Heart left ventricle (tissue), 13 donors: ENCODE measurements at regions not wholly inside any gene's neighbourhood (a gene's known extent, or its start where the extent isn't known, plus 50 kb on each side); places are given as distances from the start of the nearest gene placed in this dataset.

Experiments used
- POLR2A ChIP-seq, 2 donors: fragments of 450-650 bp; IDR thresholded peaks; one replicate each; pipeline ENCODE4 v1.6.1; 2017; ENCODE audit warnings: antibody characterized with exemption in 2 of 2, mild to moderate bottlenecking in 2 of 2, moderate library complexity in 2 of 2
- TF ChIP-seq, protein P1 (sequence below), 12 donors: fragments of 200-600 bp; sonication (generic) in 4 of 12; IDR thresholded peaks; one replicate each; pipeline versions ENCODE4 v1.5.0 to v1.8.0; 2018 to 2022; ENCODE audit warnings: antibody characterized with exemption in 12 of 12, mild to moderate bottlenecking in 5 of 12
- donor health status: ischemic (EF 13 %, LVEDD 7.1; RV severe dilation, severe dysfunction).
- donor health status: DM: no; HTN: yes; CAD: no.
- donor health status: DM: no; HTN: no; CAD: no.
- donor health status: ischemic (EF 25% LVEDD 6.9; RV normal size, moderate dysfunction).
- donor health status: ischemic (EF 25% LVEDD 5.7; RV mildly dilated, moderate dysfunction).
- donor health status: ischemic (EF 35%, LVEDD 5.7; RV mildly dilated, moderate dysfunction).
- donor health status: nonischemic (EF 11% LVEDD 7.7; RV severe dilation, severe dysfunction).
- donor health status: DM: yes; HTN: yes; CAD: no.
- donor health status: PGD.
- donor health status: ischemic (EF 29% LVEDD 5.4; RV normal size, mild dysfunction).
- donor health status: nonischemic (EF 23%, LVEDD 6.1; RV moderate dilation, normal function).

DNA sequence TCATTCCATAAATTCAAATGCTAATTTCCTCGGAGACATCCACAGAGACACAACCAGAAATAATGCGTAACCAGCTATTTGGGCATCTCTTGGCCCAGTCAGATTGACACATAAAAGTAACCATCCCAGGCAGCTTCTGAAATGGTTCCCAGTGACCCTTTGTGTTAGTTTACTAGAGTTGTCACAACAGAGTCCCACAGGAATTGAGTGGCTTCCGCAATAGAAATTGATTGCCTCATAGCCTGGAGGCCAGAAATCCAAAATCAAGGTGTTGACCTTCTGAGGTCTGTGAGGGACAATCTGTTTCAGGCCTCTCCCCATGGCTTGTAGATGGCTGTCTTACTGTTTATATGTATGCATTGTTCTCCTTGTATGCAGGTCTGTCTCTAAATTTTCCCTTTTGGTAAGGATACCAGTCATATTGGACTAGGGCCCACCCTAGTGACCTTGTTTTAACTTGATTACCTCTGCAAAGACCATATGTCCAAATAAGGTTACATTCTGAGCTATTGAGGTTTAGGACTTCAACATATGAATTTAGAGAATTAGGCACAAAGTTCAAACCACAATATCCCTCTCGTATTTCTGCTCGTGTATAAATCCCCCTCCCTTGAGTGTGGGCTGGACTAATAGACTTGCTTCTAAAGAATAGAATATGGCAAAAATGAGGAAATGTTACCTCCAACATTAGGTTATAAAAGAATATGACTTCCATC, 78.2 kb upstream of the FGGY start:
- no peak for TF ChIP-seq POLR2A (IDR thresholded peaks at IDR 0.05)
- TF ChIP-seq, protein P1, sequence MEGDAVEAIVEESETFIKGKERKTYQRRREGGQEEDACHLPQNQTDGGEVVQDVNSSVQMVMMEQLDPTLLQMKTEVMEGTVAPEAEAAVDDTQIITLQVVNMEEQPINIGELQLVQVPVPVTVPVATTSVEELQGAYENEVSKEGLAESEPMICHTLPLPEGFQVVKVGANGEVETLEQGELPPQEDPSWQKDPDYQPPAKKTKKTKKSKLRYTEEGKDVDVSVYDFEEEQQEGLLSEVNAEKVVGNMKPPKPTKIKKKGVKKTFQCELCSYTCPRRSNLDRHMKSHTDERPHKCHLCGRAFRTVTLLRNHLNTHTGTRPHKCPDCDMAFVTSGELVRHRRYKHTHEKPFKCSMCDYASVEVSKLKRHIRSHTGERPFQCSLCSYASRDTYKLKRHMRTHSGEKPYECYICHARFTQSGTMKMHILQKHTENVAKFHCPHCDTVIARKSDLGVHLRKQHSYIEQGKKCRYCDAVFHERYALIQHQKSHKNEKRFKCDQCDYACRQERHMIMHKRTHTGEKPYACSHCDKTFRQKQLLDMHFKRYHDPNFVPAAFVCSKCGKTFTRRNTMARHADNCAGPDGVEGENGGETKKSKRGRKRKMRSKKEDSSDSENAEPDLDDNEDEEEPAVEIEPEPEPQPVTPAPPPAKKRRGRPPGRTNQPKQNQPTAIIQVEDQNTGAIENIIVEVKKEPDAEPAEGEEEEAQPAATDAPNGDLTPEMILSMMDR (IDR thresholded peaks at IDR 0.05): no peak
